ENCODE measurements at regions not wholly inside any gene's neighbourhood (a gene's known extent, or its start where the extent isn't known, plus 50 kb on each side); places are given as distances from the start of the nearest gene placed in this dataset.
"Not testable (repeated sequence)": the region's sequence is repeated elsewhere in the genome, so short reads cannot be mapped to it uniquely, and the experiment has no call there.

- TF ChIP-seq CTCF (IDR thresholded peaks at IDR 0.05; ENCODE audit: low read depth, low read length); EZH2phosphoT487 (IDR thresholded peaks at IDR 0.05; ENCODE audit: low read depth): not testable (repeated sequence)
These were observed 211.5 kb downstream of the MEMO1 start for GRCh38 chr2:31799282-31799681.

Measured in OCI-LY3 (cell line).